Mucosa of descending colon (tissue), 3 donors: ENCODE measurements at regions not wholly inside any gene's neighbourhood (a gene's known extent, or its start where the extent isn't known, plus 50 kb on each side); places are given as distances from the start of the nearest gene placed in this dataset.

Experiments used
- ATAC-seq: fragments of 200-7000 bp; cut with Tn5 transposase; one replicate; pipeline ENCODE4 v1.9.1; 2020; ENCODE audit warnings: mild to moderate bottlenecking, moderate library complexity
- DNase-seq, 3 donors: peaks; one replicate each; pipeline ENCODE4 v3.0.0-alpha.2; 2020
- H3K36me3 ChIP-seq: fragments of 200-600 bp; one replicate; pipeline ENCODE4 v1.8.0; 2021; ENCODE audit warnings: low read depth, mild to moderate bottlenecking
- H3K4me1 ChIP-seq: fragments of 200-600 bp; one replicate; pipeline ENCODE4 v1.8.0; 2021; ENCODE audit warnings: low read depth, mild to moderate bottlenecking
- H3K4me3 ChIP-seq: fragments of 200-600 bp; one replicate; pipeline ENCODE4 v1.8.0; 2021; ENCODE audit warnings: mild to moderate bottlenecking
- H3K9me3 ChIP-seq: fragments of 200-600 bp; one replicate; pipeline ENCODE4 v1.8.0; 2021; ENCODE audit warnings: mild to moderate bottlenecking
- intact Hi-C, 2 donors: fragments of 100-400 bp; cut with DNase I in 1 of 2; cut with micrococcal nuclease in 1 of 2; formaldehyde crosslinking; loops; one replicate each; pipeline versions ENCODE4 v1.11.0 to v1.11.1; 2022; cut with DNase I, micrococcal nuclease
- TF ChIP-seq, protein P1 (sequence below): fragments of 200-600 bp; IDR thresholded peaks from one replicate; pipeline ENCODE4 v1.8.0; 2022; ENCODE audit warnings: antibody characterized with exemption, mild to moderate bottlenecking
- donor health status: DM: no; HTN: no; CAD: no; lungs with moderate emphysema.
- donor health status: DM: no; HTN: no; CAD: no.
- donor health status: DM: no; HTN: yes; CAD: no.

DNA sequence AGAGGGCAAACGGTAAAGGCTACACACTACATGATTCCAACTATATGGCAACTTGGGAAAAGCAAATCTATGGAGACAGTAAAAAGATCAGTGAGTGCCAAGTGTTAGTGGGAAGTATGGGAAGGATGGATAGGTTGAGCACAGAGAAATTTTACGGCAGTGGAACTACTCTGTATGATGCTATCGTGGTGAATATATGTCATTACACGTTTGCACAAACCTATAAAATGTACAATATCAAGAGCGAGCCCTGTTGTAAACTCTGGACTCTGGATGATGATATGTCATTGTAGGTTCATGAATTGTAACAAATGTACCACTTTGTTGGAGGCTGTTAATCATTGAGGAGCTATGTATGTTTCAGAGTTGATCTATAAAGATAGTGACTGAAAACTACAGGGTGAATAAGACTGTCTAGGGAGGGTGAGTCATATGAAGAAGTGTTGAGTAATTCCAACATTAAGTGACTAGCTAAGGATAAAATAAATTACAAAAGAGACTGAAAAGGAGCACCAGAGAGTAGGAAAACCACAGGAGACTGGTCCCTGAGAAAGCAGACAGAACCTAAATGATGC, 349.2 kb upstream of the LMO3 start:
- Histone ChIP-seq H3K4me3 (no peak overlapping the region), H3K4me1 (no peaks in the 10 kb centered on the region), H3K9me3 (no peaks in the 10 kb centered on the region), H3K36me3 (no peaks in the 10 kb centered on the region)
- TF ChIP-seq, protein P1, sequence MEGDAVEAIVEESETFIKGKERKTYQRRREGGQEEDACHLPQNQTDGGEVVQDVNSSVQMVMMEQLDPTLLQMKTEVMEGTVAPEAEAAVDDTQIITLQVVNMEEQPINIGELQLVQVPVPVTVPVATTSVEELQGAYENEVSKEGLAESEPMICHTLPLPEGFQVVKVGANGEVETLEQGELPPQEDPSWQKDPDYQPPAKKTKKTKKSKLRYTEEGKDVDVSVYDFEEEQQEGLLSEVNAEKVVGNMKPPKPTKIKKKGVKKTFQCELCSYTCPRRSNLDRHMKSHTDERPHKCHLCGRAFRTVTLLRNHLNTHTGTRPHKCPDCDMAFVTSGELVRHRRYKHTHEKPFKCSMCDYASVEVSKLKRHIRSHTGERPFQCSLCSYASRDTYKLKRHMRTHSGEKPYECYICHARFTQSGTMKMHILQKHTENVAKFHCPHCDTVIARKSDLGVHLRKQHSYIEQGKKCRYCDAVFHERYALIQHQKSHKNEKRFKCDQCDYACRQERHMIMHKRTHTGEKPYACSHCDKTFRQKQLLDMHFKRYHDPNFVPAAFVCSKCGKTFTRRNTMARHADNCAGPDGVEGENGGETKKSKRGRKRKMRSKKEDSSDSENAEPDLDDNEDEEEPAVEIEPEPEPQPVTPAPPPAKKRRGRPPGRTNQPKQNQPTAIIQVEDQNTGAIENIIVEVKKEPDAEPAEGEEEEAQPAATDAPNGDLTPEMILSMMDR: no peak
- DNase-seq (no peak), ATAC-seq (peak; percentile 96)
- intact Hi-C loops: no loop called here

DNA sequence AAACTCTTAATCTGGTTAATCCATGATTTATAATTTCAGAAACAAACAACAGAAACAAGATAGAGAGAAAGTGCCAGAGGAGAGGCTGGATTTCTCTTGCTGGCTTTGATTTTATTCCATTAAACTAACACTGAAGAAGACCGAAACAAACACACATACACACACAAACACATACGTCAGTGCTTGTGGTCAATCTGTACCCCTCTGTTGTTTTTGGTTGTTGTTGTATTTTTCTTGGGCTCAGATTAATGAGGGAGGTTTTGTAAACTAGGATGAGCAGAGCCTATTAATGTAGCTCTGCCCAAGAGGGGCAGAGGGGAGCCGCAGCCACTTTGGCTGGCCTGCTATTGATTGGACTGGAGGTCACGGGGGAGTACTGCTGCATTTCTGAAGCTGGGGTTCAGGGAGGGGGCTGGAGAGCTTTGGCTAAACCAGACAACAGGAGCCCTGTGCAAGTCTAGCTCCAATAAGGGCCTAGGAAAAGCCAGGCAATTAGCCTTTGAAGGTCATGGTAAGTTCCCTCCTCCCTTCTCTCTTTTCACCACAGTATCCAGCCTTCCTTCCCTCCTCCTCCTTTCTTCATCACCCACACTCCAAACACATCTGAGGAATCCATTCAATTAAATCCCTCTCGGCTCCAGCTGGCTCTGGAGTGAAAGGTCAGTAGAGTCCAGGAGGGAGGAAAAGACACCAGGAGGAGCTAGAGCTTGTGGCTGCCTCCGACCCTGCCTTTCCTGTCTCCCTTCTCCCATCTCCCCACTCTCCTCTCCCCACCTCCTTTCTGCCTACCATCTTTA, 344.1 kb upstream of the LMO3 start:
- Histone ChIP-seq H3K9me3 (no peaks in the 10 kb centered on the region), H3K36me3 (no peaks in the 10 kb centered on the region), H3K4me1 (no peaks in the 10 kb centered on the region), H3K4me3 (no peak overlapping the region)
- TF ChIP-seq, protein P1: no peak
- intact Hi-C loops: no loop called here
- DNase-seq: no peak
- ATAC-seq: no peak

DNA sequence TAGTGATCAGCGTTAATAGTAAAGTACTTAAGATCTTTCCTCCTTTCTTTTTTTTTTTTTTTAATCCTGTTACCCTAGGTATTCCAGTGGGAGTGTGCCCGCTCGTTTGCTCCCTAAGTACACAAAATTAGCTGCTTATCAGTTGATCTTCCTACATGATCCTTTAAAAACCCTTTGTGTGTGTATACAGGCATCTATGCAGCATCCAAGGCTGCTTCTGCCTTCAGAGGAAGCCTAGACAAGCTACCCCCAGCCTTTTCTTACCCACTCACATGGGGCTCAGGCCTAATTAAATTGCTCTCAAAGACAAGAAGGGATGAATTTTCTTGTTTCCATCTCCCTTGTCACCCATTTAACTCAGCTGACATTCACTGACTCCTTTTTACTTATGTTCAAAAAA, 343.4 kb upstream of the LMO3 start:
- no peaks in the 10 kb centered on the region for H3K4me1 ChIP-seq
- ATAC-seq (no peak), DNase-seq (no peak)
- no peaks in the 10 kb centered on the region for H3K9me3 ChIP-seq
- no peak overlapping the region for H3K4me3 ChIP-seq
- intact Hi-C loops: no loop called here
- TF ChIP-seq, protein P1: no peak
- no peaks in the 10 kb centered on the region for H3K36me3 ChIP-seq

- Histone ChIP-seq H3K9me3 (no peaks in the 10 kb centered on the region), H3K36me3 (no peaks in the 10 kb centered on the region), H3K4me3 (no peak overlapping the region), H3K4me1 (no peaks in the 10 kb centered on the region)
- intact Hi-C loops: no loop called here
- TF ChIP-seq, protein P1: no peak
- DNase-seq (no peak), ATAC-seq (no peak)
Observed at GRCh38 chr12:16946704-16947103, 340.7 kb upstream of the LMO3 start.

DNA sequence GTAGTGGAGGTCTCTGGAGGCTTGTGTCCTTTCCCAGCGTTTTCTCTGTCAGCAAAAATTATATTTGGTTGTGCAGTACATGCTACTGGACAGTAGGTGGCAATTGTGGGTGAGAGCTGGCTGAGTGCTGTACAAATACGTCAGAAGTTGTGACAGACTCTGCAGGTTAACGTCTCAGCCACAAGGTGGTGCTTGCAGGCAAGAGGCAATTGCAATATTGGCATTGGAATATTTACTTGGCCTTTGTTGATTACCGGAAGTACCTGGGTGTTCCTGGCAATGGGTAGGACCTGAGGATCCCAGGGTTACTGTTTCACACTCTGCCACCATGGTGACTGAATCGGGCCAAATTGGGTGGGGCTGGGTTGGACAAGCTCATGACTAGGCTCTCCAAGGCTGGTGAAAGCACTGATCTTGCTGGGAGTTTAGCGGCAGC, 333.9 kb upstream of the LMO3 start:
- intact Hi-C loops: no loop called here
- H3K4me3 ChIP-seq: no peak overlapping the region
- no peaks in the 10 kb centered on the region for H3K4me1 ChIP-seq
- no peaks in the 10 kb centered on the region for H3K36me3 ChIP-seq
- ATAC-seq (peak; percentile 99), DNase-seq (peak; percentile 39 to 68 (median 49))
- H3K9me3 ChIP-seq: no peaks in the 10 kb centered on the region
- TF ChIP-seq, protein P1: peak; percentile 54
